Activated naive CD4-positive, alpha-beta T cell treated with anti-CD3 and anti-CD28 coated beads, Interleukin-2, amount 50 U/mL, for 24 hours (primary cell): ENCODE measurements at regions not wholly inside any gene's neighbourhood (a gene's known extent, or its start where the extent isn't known, plus 50 kb on each side); places are given as distances from the start of the nearest gene placed in this dataset.
"Not testable (repeated sequence)": the region's sequence is repeated elsewhere in the genome, so short reads cannot be mapped to it uniquely, and the experiment has no call there.

Experiments
- H3K27ac Mint-ChIP-seq: one replicate; pipeline ENCODE4 v1.8.0; 2021; ENCODE audit warnings: mild to moderate bottlenecking, mixed read lengths
- H3K27me3 Mint-ChIP-seq: one replicate; pipeline ENCODE4 v1.8.0; 2021; ENCODE audit warnings: mixed read lengths
- H3K36me3 Mint-ChIP-seq: one replicate; pipeline ENCODE4 v1.8.0; 2021; ENCODE audit warnings: mixed read lengths
- H3K4me1 Mint-ChIP-seq: one replicate; pipeline ENCODE4 v1.8.0; 2021; ENCODE audit warnings: mixed read lengths
- H3K4me3 Mint-ChIP-seq: one replicate; pipeline ENCODE4 v1.8.0; 2021; ENCODE audit warnings: mild to moderate bottlenecking, mixed read lengths
- H3K9me3 Mint-ChIP-seq: one replicate; pipeline ENCODE4 v1.8.0; 2021; ENCODE audit warnings: mixed read lengths

DNA sequence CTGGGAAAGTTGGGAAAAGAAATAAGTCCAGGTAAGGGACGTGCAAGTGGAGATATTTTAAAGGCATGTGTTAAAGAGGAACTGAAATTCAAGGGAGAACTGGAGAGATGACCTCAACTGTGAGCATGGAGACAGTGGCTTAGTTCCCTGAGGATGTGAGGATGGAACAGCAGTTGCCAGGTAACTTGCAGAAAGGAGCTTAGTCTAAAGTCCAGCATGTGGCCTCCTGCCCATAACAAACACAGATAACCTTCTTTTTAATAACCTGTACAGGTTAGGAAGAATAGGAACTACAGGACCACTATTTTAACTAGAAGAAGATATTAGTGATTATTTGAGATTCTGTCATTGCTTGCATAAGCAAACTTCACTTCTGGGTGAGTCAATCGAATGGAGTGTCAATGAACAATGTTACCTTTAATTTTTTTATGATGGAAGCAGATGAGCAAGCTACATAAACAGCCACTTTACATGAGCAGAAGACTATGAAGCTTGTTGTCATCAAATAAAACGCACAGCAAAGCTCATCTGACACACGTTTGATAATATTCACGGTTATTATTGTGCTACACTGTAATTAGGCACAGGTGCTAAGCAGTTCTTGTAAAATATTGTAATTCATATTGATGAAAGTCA lies 291.7 kb upstream of the DDHD1 start:
- no peak overlapping the region for H3K27ac Mint-ChIP-seq
- no peaks in the 10 kb centered on the region for H3K4me1 Mint-ChIP-seq
- H3K27me3 Mint-ChIP-seq, result peaks cover 1% of the 10 kb centered on the region
- no peak overlapping the region for H3K4me3 Mint-ChIP-seq
- no peaks in the 10 kb centered on the region for H3K9me3 Mint-ChIP-seq
- no peaks in the 10 kb centered on the region for H3K36me3 Mint-ChIP-seq

DNA sequence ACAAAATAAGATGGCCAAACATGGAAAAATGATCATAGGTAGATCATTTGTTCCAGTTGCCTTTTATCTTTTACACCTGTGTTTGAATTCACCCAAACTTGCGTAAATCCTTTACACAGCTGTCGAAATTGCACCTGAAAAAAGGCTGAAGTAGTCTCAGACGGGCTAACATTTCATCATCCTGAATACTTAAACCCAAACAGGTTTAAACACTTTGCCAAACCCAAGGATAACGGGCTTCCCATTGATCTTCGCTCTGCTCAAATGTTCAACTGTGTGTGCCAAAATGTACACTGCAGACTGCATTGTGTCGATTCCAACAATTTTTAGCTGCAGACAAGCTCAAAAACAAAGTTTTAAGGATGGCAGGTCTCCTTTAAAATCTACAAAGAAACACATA lies 288.7 kb upstream of the DDHD1 start:
- H3K9me3 Mint-ChIP-seq, result no peaks in the 10 kb centered on the region
- H3K27me3 Mint-ChIP-seq, result no peaks in the 10 kb centered on the region
- H3K4me1 Mint-ChIP-seq, result no peaks in the 10 kb centered on the region
- H3K36me3 Mint-ChIP-seq, result no peaks in the 10 kb centered on the region
- no peak overlapping the region for H3K27ac Mint-ChIP-seq
- no peak overlapping the region for H3K4me3 Mint-ChIP-seq

DNA sequence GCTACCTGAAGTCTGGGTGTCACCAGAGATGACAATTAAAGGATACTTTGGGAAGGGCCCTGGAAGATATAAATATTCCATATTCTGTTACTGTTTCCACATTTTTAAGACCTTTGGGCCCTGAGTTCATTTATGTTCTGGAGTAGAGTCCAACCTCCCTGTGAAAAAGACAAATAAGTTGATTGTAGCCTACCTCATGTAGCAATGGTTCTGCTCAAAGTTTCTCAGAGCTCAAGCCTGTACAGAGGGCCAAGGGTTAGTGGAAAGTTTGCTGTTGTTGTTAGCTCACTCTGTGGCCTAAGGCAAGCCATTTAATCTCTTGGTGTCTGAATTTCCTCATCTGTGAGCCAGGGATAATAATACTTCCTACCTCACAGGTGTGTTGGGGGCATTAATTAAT lies 284.7 kb upstream of the DDHD1 start:
- H3K36me3 Mint-ChIP-seq, result no peaks in the 10 kb centered on the region
- H3K4me3 Mint-ChIP-seq, result no peak overlapping the region
- no peak overlapping the region for H3K27ac Mint-ChIP-seq
- H3K9me3 Mint-ChIP-seq, result no peaks in the 10 kb centered on the region
- no peaks in the 10 kb centered on the region for H3K4me1 Mint-ChIP-seq
- no peaks in the 10 kb centered on the region for H3K27me3 Mint-ChIP-seq

DNA sequence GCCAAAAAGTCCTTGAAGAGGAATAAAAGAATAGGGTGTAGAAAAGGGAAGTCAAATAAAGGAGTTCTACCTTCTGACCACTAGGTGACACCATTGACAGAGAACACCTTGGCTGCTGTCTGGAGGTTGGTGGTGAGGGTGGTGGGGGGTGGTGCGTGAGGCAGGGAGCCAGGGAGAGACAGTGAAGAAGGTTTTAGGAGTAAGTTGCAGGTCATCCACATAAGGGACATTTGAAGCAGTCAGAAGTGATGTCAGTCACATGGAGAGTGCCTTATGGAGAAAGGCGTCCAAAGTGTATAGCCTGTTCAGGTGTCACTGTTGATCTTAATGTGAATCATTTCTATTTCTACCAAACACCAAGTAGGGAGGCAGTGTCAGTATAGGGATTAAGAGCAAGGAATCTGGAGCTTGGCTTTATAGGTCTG lies 279.3 kb upstream of the DDHD1 start:
- no peaks in the 10 kb centered on the region for H3K36me3 Mint-ChIP-seq
- no peaks in the 10 kb centered on the region for H3K9me3 Mint-ChIP-seq
- no peaks in the 10 kb centered on the region for H3K27me3 Mint-ChIP-seq
- no peaks in the 10 kb centered on the region for H3K4me1 Mint-ChIP-seq
- no peak overlapping the region for H3K27ac Mint-ChIP-seq
- no peak overlapping the region for H3K4me3 Mint-ChIP-seq

DNA sequence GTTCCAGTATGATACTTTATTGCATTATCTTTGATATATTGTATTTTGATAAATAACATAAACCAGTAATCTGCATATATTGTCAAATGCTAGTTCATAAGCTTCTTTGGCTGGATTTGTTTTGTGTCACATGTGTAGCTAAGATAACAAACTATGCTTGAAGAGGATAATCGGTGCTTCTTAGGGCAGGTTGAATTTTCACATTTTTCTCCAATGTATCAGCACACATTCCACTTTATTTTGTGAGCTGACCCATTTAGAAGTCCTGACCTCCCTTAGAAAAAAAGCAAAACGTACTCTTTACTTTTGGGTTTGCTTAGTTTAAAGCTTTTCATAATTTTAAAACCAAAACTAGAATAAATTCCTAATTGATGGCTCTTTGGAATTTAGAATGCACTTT lies 277.7 kb upstream of the DDHD1 start:
- no peak overlapping the region for H3K27ac Mint-ChIP-seq
- peaks cover 12% of the 10 kb centered on the region for H3K9me3 Mint-ChIP-seq
- H3K4me3 Mint-ChIP-seq, result no peak overlapping the region
- H3K27me3 Mint-ChIP-seq, result no peaks in the 10 kb centered on the region
- peaks cover 3% of the 10 kb centered on the region for H3K36me3 Mint-ChIP-seq
- no peaks in the 10 kb centered on the region for H3K4me1 Mint-ChIP-seq

DNA sequence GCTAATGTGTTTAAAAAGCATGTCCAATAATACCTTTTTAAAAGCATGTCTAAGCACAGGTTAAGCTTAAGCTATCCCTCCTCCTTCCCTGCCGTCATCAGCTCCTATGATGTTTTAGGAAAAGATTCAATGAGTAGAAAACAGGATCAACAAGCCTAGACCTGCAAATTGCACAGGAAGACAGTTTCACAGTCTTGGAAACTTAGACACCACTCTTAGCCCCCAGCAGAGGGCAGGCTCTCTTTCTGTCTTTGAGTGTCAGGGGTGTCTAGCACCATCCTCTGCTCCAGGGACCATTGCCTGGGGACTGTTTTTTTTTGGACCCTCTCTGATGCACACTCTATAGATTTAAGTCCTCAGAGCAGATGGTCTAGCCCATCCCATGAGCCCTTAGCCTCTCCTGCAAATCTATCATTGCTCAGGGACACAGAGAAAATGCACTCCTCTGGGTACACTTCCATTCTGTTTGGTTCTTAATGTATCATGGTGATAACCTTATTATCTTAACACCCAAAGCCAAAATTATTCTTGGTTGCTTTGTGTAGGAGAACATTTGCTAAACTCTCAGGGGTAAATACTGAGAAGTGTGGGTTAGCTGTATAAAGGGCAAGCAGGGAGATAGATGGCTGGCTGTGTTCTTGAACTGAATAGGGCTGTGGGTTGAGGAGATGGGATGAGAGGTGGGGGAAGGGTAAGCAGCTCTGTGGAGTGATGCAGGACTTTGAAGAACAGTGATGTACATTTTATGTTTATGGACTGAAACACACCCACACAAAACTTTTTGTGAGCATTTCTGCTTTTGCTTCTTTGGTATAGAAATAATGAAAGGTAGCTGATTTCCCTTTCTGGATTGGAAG lies 259.9 kb upstream of the DDHD1 start:
- no peak overlapping the region for H3K4me3 Mint-ChIP-seq
- no peaks in the 10 kb centered on the region for H3K27me3 Mint-ChIP-seq
- no peak overlapping the region for H3K27ac Mint-ChIP-seq
- no peaks in the 10 kb centered on the region for H3K4me1 Mint-ChIP-seq
- H3K36me3 Mint-ChIP-seq, result peaks cover 10% of the 10 kb centered on the region
- peaks cover 22% of the 10 kb centered on the region for H3K9me3 Mint-ChIP-seq

DNA sequence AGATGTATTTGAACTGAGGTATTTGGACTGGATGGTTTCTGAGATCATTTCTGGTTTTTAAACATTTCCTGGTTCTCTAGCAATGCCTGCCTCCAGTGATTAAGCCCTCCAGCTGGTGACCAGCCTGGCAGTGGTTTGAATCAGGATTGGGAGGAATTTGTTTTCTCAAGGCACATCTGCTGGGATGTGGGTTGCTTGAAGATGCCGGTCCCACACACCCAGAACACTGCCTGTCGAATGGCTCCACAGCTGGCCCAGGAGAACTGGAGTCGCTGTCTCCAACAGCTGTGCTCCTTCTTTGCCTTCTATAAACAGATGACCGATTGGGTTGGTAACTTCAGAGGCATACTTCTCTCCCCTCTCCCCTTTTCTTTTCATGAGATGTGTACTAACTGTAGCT lies 258.0 kb upstream of the DDHD1 start:
- H3K9me3 Mint-ChIP-seq, result peaks cover 4% of the 10 kb centered on the region
- H3K4me1 Mint-ChIP-seq, result no peaks in the 10 kb centered on the region
- H3K4me3 Mint-ChIP-seq, result no peak overlapping the region
- no peaks in the 10 kb centered on the region for H3K27me3 Mint-ChIP-seq
- no peak overlapping the region for H3K27ac Mint-ChIP-seq
- H3K36me3 Mint-ChIP-seq, result peaks cover 3% of the 10 kb centered on the region

DNA sequence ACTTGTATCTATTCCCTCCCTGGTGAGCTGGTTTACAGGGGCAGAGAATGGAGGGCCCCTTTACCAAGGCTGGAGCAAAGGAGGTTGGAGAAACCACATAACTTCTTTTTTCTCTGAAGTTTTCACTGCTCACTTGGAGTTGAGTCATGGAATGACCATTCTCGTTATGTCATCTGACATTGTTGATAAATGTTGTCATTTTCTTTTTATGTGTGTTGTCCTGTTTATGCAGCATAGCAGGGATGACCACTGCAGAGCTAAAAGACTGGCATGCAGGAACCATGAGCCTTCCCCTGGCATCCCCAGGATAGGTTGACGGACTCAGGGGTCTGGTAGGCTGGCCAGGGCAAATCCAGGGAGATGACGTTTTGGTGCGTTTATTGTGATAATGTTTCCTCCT lies 256.8 kb upstream of the DDHD1 start:
- Mint-ChIP-seq H3K27me3 (no peaks in the 10 kb centered on the region), H3K36me3 (peaks cover 3% of the 10 kb centered on the region), H3K27ac (no peak overlapping the region), H3K4me3 (no peak overlapping the region), H3K4me1 (no peaks in the 10 kb centered on the region), H3K9me3 (no peaks in the 10 kb centered on the region)

DNA sequence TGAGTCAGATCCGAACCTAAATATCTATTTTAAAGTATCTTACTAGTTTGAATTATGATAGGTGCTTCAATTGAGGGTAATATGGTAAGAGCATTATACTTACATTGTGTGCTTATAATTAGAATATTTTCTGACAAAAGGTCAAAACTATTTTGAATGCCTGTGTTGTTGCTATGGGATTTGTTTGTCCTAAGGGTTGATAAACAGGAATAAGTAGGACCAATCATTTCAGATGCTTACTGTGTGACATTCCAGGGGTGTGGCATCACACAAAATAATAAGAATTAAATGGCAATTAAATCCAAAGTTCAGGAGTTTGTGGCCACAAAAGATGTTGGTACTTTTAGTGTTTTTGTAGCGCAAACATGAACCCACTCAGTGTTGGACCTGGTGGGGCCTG lies 256.2 kb upstream of the DDHD1 start:
- Mint-ChIP-seq H3K27ac (no peak overlapping the region), H3K9me3 (no peaks in the 10 kb centered on the region), H3K4me1 (no peaks in the 10 kb centered on the region), H3K4me3 (no peak overlapping the region), H3K27me3 (no peaks in the 10 kb centered on the region), H3K36me3 (peaks cover 3% of the 10 kb centered on the region)

DNA sequence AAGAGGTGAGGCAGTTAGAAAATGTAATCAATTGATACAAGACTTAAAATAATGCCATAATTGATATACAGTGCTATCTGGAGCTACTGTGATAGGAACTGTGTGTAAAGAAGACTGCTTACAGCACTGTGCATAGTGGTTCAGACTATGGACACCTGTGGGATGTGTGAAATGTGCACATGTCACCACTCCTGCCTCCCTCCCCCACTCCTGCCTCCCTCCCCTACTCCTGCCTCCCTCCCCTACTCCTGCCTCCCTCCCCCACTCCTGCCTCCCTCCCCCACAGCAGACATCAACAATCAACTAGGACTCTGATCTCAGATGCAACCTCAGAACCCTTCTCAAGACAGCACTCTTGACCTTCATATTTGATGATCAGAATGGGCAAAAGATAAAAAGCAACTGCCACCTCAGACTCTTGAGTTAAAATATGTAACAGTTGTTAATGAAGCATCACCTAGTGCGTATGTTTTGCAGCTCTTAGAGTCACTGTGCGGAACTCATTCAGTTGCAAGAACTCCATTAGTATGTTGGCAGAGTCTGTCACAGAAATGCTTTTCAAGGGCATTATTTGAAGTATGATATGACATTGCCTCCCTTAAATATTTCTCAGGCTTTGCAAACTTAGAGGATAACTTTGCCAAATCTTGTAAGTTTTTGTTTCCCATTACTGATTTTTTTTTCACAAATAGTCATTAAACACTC lies 255.2 kb upstream of the DDHD1 start:
- no peaks in the 10 kb centered on the region for H3K9me3 Mint-ChIP-seq
- H3K27me3 Mint-ChIP-seq, result no peaks in the 10 kb centered on the region
- peaks cover 3% of the 10 kb centered on the region for H3K36me3 Mint-ChIP-seq
- no peaks in the 10 kb centered on the region for H3K4me1 Mint-ChIP-seq
- H3K4me3 Mint-ChIP-seq, result no peak overlapping the region
- H3K27ac Mint-ChIP-seq, result no peak overlapping the region

DNA sequence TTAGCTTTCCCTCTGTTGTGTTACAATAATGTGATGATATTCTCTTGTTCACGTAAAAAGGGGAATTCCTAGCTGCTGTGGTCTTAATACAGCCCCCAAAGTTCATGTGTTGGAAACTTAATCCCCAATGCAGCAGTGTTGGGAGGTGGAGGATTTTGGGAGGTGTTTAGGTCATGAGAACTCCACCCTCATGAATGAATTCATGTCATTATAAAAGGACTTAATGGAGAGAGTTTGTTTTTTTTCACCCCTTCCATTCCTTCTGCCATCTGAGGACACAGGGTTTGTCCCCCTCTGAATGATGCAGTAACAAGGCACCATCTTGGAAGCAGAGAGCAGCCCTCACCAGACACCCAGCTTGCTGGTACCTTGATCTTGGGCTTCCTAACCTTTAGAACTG lies 253.4 kb upstream of the DDHD1 start:
- Mint-ChIP-seq H3K27ac (no peak overlapping the region), H3K4me3 (no peak overlapping the region), H3K4me1 (no peaks in the 10 kb centered on the region), H3K27me3 (no peaks in the 10 kb centered on the region), H3K9me3 (no peaks in the 10 kb centered on the region), H3K36me3 (peaks cover 2% of the 10 kb centered on the region)

DNA sequence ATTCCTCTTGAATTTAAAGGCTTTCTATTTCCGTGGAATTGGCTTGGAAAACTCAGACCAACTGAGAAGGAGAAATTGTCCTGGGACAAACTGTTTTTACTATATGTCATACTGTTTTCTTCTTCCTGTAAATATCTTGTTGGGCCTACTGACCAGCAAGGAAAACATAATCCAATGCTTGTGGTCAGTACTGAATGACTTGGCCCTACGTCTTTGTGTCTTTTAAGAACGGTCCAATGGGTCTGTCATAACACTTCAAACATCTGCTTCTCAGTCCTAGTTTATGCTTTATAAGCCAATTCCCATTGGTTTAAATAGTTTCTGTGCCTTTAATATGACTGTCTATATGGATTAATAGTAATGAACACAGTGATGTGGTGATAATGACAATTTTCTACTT lies 248.5 kb upstream of the DDHD1 start:
- H3K4me3 Mint-ChIP-seq, result no peak overlapping the region
- no peak overlapping the region for H3K27ac Mint-ChIP-seq
- no peaks in the 10 kb centered on the region for H3K4me1 Mint-ChIP-seq
- H3K9me3 Mint-ChIP-seq, result no peaks in the 10 kb centered on the region
- H3K27me3 Mint-ChIP-seq, result no peaks in the 10 kb centered on the region
- H3K36me3 Mint-ChIP-seq, result peaks cover 2% of the 10 kb centered on the region

DNA sequence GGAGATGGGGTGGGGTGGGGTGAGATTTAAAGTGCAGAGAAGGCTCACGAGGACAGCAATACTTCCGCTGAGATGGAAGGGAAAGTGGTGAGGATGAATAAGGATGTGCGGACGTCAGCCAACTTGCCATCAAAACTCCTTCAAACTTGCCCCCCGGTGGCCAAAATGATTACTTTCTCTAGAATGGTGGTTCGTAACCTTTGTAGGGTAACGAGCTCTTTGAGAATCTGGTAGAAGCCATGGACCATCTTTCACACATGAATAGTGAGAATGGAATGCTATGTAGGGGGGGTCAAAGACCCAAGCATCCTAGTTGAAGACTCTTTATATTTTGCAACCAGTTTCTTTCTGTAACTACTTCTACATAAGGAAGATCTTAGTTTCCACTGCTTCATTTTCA lies 245.9 kb upstream of the DDHD1 start:
- H3K27me3 Mint-ChIP-seq, result no peaks in the 10 kb centered on the region
- H3K9me3 Mint-ChIP-seq, result no peaks in the 10 kb centered on the region
- no peaks in the 10 kb centered on the region for H3K4me1 Mint-ChIP-seq

DNA sequence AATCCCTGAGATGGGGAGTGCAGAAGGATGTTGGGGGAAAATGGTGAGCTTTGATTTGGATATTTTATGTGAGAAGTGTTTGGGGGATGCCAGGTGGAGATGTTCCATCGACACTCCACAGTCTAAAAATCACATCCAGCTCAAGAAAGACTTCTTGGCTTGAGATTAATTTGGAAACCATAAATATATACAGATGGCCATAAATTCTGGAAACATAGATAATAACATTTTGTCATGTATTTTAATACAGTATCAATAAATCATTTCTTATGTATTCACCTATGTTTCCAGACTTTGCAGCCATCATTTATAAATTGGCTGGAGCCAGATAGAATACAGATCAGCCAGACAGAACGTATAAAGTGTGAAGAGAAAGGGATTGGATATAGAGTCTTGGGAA lies 245.5 kb upstream of the DDHD1 start:
- Mint-ChIP-seq H3K4me3 (no peak overlapping the region), H3K27ac (no peak overlapping the region), H3K27me3 (no peaks in the 10 kb centered on the region), H3K36me3 (peaks cover 2% of the 10 kb centered on the region), H3K4me1 (no peaks in the 10 kb centered on the region), H3K9me3 (no peaks in the 10 kb centered on the region)

More for the DNA sequence above, 245.9 kb upstream of the DDHD1 start:
- peaks cover 2% of the 10 kb centered on the region for H3K36me3 Mint-ChIP-seq
- no peak overlapping the region for H3K27ac Mint-ChIP-seq
- no peak overlapping the region for H3K4me3 Mint-ChIP-seq

DNA sequence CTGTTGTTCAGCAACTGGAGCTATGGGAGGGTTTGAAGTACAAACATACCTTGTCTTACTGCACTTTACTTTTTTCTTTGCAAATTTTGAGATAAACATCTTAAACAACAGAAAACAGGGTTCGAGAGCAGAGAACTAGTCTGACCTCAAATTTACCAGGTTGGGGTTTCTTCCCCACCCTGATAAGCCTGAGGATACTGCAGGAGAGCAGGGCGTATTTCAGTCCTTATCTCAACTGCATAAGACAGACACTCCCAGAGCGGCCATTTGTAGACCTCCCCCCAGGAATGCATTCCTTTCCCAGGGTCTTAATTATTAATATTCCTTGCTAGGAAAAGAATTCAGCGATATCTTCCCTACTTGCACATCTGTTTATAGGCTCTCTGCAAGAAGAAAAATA lies 242.1 kb upstream of the DDHD1 start:
- not testable (repeated sequence) for H3K4me3 Mint-ChIP-seq, H3K4me1 Mint-ChIP-seq, H3K27me3 Mint-ChIP-seq, H3K36me3 Mint-ChIP-seq, H3K27ac Mint-ChIP-seq, H3K9me3 Mint-ChIP-seq

DNA sequence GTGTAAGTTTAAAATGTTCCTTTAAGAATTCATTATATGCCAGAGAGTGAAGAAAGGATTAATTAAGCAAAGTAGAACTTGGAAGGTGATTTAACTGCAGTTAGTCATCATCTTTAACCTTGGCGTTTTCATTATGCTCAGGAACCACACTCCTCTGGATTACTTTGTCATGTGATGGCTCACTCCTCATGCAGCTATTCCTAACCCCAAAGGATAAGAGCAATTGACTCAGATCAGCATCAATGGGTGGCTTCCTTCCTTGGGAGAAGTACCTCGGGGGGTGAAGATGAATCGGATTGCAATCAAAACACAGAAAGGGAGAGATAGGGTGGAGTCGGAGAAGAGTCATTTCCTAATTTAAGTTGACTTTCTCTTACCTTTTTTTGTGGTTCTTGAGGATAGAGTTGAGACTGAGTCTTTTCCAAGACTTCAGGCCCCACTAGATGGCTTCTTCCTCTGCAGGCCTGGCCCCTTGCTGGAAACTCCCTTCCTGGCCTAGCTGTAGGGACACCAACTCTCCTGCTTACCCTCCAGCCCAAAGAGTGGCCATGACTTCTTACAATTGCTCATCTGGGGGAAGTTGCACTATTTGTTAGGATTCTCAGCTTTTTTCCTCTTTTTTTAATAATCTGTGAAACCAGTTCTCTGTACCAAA lies 238.6 kb upstream of the DDHD1 start:
- Mint-ChIP-seq H3K4me3 (no peak overlapping the region), H3K4me1 (no peaks in the 10 kb centered on the region), H3K27me3 (no peaks in the 10 kb centered on the region)

More for the DNA sequence above, 238.6 kb upstream of the DDHD1 start:
- H3K27ac Mint-ChIP-seq, result no peak overlapping the region
- H3K9me3 Mint-ChIP-seq, result no peaks in the 10 kb centered on the region
- H3K36me3 Mint-ChIP-seq, result peaks cover 6% of the 10 kb centered on the region
